Endothelial cell of umbilical vein (primary cell): ENCODE measurements at regions not wholly inside any gene's neighbourhood (a gene's known extent, or its start where the extent isn't known, plus 50 kb on each side); places are given as distances from the start of the nearest gene placed in this dataset.

Experiments
- BruUV-seq: library from RNA; stranded (reverse); fragments of 400-500 nt; replicated peaks from 2 replicates; lab custom pipeline; 2021; lab: Mats Ljungman, UMichigan
- CTCF ChIA-PET: fragments of 300-600, 350-600 bp; sonication (Branson Sonifier 250); formaldehyde crosslinking; loops from one replicate; lab custom pipeline; 2021; ENCODE audit warnings: antibody characterized with exemption, inconsistent platforms; lab: Charles Lee
- POLR2A ChIA-PET: fragments of 300-600, 350-600 bp; sonication (Branson Sonifier 250); formaldehyde crosslinking; loops from one replicate; lab custom pipeline; 2021; ENCODE audit warnings: antibody characterized with exemption, inconsistent platforms; lab: Charles Lee
- DNase-seq: peaks from one replicate; pipeline ENCODE4 v3.0.0-alpha.2; 2011; ENCODE audit warnings: low read depth, low spot score
- FAIRE-seq: peaks from 2 replicates; lab custom pipeline; 2011; peaks lifted over from hg19 to GRCh38; lab: Jason Lieb, UNC
- H2AFZ ChIP-seq: 2 replicates; pipeline ENCODE4 v1.6.0; 2012; ENCODE audit warnings: low read depth, low read length, control low read depth, inconsistent platforms
- H3K27ac ChIP-seq: 2 replicates; pipeline ENCODE4 v1.5.1; 2011; ENCODE audit warnings: low read depth, mild to moderate bottlenecking, control low read depth, low read length, moderate library complexity; ENCODE audit not compliant: insufficient read depth
- H3K27me3 ChIP-seq, 2 experiments: 2 replicates each; pipeline versions ENCODE4 v1.6.0 to v1.6.1; 2011; ENCODE audit warnings: low read length in 2 of 2, mixed read lengths in 1 of 2; ENCODE audit not compliant: control insufficient read depth in 2 of 2, insufficient read depth in 2 of 2
- H3K36me3 ChIP-seq, 2 experiments: 2 replicates in 1 of 2; 3 replicates in 1 of 2; pipeline ENCODE4 v1.5.1; 2011; ENCODE audit warnings: low read length in 2 of 2, mild to moderate bottlenecking in 1 of 2, moderate library complexity in 1 of 2; ENCODE audit not compliant: control insufficient read depth in 2 of 2, insufficient read depth in 2 of 2; ENCODE audit errors: extremely low read depth in 1 of 2
- H3K4me1 ChIP-seq: 3 replicates; pipeline ENCODE4 v1.5.1; 2011; ENCODE audit warnings: mild to moderate bottlenecking, low read length; ENCODE audit not compliant: control insufficient read depth, insufficient read depth; ENCODE audit errors: extremely low read depth
- H3K4me2 ChIP-seq: 2 replicates; pipeline ENCODE4 v1.6.1; 2011; ENCODE audit warnings: low read length, control low read depth, mixed read lengths; ENCODE audit not compliant: insufficient read depth
- H3K4me3 ChIP-seq, 3 experiments: fragments of 200-600 bp in 1 of 3; sonication (generic), shearing (Covaris generic) in 1 of 3; replicated peaks in 1 of 3; 2 replicates each; pipeline ENCODE4 v1.5.1; 2011 to 2016; ENCODE audit warnings: control low read depth in 3 of 3, low read length in 3 of 3, mild to moderate bottlenecking in 2 of 3, inconsistent platforms in 1 of 3, low read depth in 1 of 3, moderate library complexity in 1 of 3; ENCODE audit not compliant: insufficient read depth in 1 of 3
- H3K79me2 ChIP-seq: 2 replicates; pipeline ENCODE4 v1.6.0; 2012; ENCODE audit warnings: low read length, inconsistent platforms; ENCODE audit not compliant: control insufficient read depth, insufficient read depth
- H3K9ac ChIP-seq: replicated peaks from 2 replicates; pipeline ENCODE3; 2011; ENCODE audit warnings: low read length, control low read depth; ENCODE audit not compliant: insufficient read depth; ENCODE audit errors: extremely low read depth
- H3K9me1 ChIP-seq: replicated peaks from 3 replicates; pipeline ENCODE4 v1.6.0; 2011; ENCODE audit warnings: mild to moderate bottlenecking, low read length; ENCODE audit not compliant: control insufficient read depth, insufficient read depth; ENCODE audit errors: extremely low read depth
- H3K9me3 ChIP-seq: replicated peaks from 2 replicates; pipeline ENCODE4 v1.5.1; 2012; ENCODE audit warnings: low read length, inconsistent platforms; ENCODE audit not compliant: control insufficient read depth, insufficient read depth
- H4K20me1 ChIP-seq: replicated peaks from 2 replicates; pipeline ENCODE3; 2011; ENCODE audit warnings: mild to moderate bottlenecking, low read length; ENCODE audit not compliant: control insufficient read depth, insufficient read depth; ENCODE audit errors: extremely low read depth
- CTCF ChIP-seq, 2 donors: IDR thresholded peaks; 1 replicate in 1 of 2; 2 replicates in 1 of 2; pipeline ENCODE4 v1.5.1; 2011; ENCODE audit warnings: low read length in 2 of 2, mild to moderate bottlenecking in 2 of 2, moderate library complexity in 2 of 2, control low read depth in 1 of 2, inconsistent platforms in 1 of 2, low read depth in 1 of 2; ENCODE audit not compliant: insufficient read depth in 1 of 2; ENCODE audit errors: extremely low read depth in 1 of 2
- EZH2 ChIP-seq: IDR thresholded peaks from 2 replicates; pipeline ENCODE4 v1.6.1; 2012; ENCODE audit warnings: borderline replicate concordance, low read depth, mild to moderate bottlenecking, moderate library complexity, low read length, inconsistent platforms; ENCODE audit not compliant: severe bottlenecking
- FOS ChIP-seq: IDR thresholded peaks from 2 replicates; pipeline ENCODE4 v1.6.1; 2011; ENCODE audit warnings: mild to moderate bottlenecking, low read length, moderate library complexity, borderline replicate concordance; ENCODE audit not compliant: insufficient read depth
- GATA2 ChIP-seq: IDR thresholded peaks from 2 replicates; pipeline ENCODE4 v1.7.0; 2011; ENCODE audit warnings: low read depth, mild to moderate bottlenecking, moderate library complexity, mixed read lengths, low read length; ENCODE audit not compliant: insufficient read length, insufficient read depth
- JUN ChIP-seq: IDR thresholded peaks from 2 replicates; pipeline ENCODE4 v1.6.1; 2011; ENCODE audit warnings: borderline replicate concordance, low read depth; ENCODE audit not compliant: insufficient read length, insufficient read depth
- MAX ChIP-seq: IDR thresholded peaks from 2 replicates; pipeline ENCODE4 v1.6.1; 2011; ENCODE audit not compliant: insufficient read depth, insufficient read length
- MYC ChIP-seq: IDR thresholded peaks from one replicate; pipeline ENCODE4 v1.6.1; 2011; ENCODE audit warnings: mild to moderate bottlenecking, low read depth, low read length
- POLR2A ChIP-seq: IDR thresholded peaks from 2 replicates; pipeline ENCODE4 v1.6.1; 2012; ENCODE audit warnings: low read depth, mild to moderate bottlenecking, control low read depth, low read length
- POLR2AphosphoS5 ChIP-seq: IDR thresholded peaks from 2 replicates; pipeline ENCODE4 v1.6.1; 2012; ENCODE audit warnings: low read depth, mild to moderate bottlenecking, control low read depth, low read length, moderate library complexity; ENCODE audit not compliant: insufficient read depth
- dilution Hi-C: fragments of 300-500 bp; cut with MboI; formaldehyde crosslinking; loops from one replicate; pipeline ENCODE4 v1.15.0; 2019; ENCODE audit warnings: low sequenced_read_pairs; ENCODE audit not compliant: extremely low pct_ligation_motif_present
- intact Hi-C: fragments of 100-400 bp; cut with micrococcal nuclease; formaldehyde crosslinking; loops from one replicate; pipeline ENCODE4 v1.10.0; 2022

- intact Hi-C loops: no loop called here
- FAIRE-seq (no peak), DNase-seq (no peak)
- H3K79me2 ChIP-seq: no peaks in the 10 kb centered on the region
- H3K9me1 ChIP-seq: no peaks in the 10 kb centered on the region
- no peak overlapping the region for H3K27ac ChIP-seq
- ChIA-PET CTCF (no interaction called here), POLR2A (no interaction called here)
- H3K4me3 ChIP-seq: no peak overlapping the region
- TF ChIP-seq POLR2A: no peak
- TF ChIP-seq FOS: no peak
- no peak for TF ChIP-seq MYC
- no peak for TF ChIP-seq EZH2
- TF ChIP-seq POLR2AphosphoS5: no peak
- TF ChIP-seq MAX: no peak
- TF ChIP-seq JUN: no peak
- no peak for TF ChIP-seq GATA2
- TF ChIP-seq CTCF (IDR thresholded peaks at IDR 0.05; ENCODE audit: extremely low read depth in 1 of 2, insufficient read depth in 1 of 2, low read depth in 1 of 2, low read length in 2 of 2): no peak
- H3K4me1 ChIP-seq: no peaks in the 10 kb centered on the region
- dilution Hi-C loops: no loop called here
- no TSS peak for BruUV-seq
- H3K9me3 ChIP-seq: no peaks in the 10 kb centered on the region
- no peak overlapping the region for H3K9ac ChIP-seq
- H4K20me1 ChIP-seq: no peaks in the 10 kb centered on the region
- H2AFZ ChIP-seq: no peak overlapping the region
- H3K36me3 ChIP-seq: no peaks in the 10 kb centered on the region
- H3K27me3 ChIP-seq: no peaks in the 10 kb centered on the region
- H3K4me2 ChIP-seq: no peak overlapping the region
Observed at GRCh38 chr3:40753951-40754350, 229.2 kb downstream of the ZNF621 start.
